ENCODE measurements at regions not wholly inside any gene's neighbourhood (a gene's known extent, or its start where the extent isn't known, plus 50 kb on each side); places are given as distances from the start of the nearest gene placed in this dataset.
A peak's percentile ranks its signal among the peaks of the same experiment; 100 is the strongest.

- Mint-ChIP-seq H3K27me3 (ENCODE audit: insufficient read depth) (peaks cover 2% of the 10 kb centered on the region), H3K36me3 (ENCODE audit: low read depth) (peaks cover 23% of the 10 kb centered on the region), H3K9me3 (peaks cover 17% of the 10 kb centered on the region), H3K4me3 (no peak overlapping the region), H3K4me1 (ENCODE audit: low read depth) (peaks cover 32% of the 10 kb centered on the region), H3K27ac (no peak overlapping the region)
- no peak for DNase-seq
- TF ChIP-seq CTCF (IDR thresholded peaks at IDR 0.05), result no peak
Measured at GRCh38 chr6:4571011-4571410, 205.2 kb upstream of the CDYL start.

GRCh38 chr6:4568138-4568537 is 208.1 kb upstream of the CDYL start:
- H3K4me3 Mint-ChIP-seq, result no peak overlapping the region
- no peak for TF ChIP-seq CTCF (IDR thresholded peaks at IDR 0.05)
- peaks cover 38% of the 10 kb centered on the region for H3K4me1 Mint-ChIP-seq (ENCODE audit: low read depth)
- H3K36me3 Mint-ChIP-seq (ENCODE audit: low read depth), result peaks cover 17% of the 10 kb centered on the region
- H3K27me3 Mint-ChIP-seq (ENCODE audit: insufficient read depth), result no peaks in the 10 kb centered on the region; the same call in 1 of the 2 replicates
- H3K9me3 Mint-ChIP-seq, result peaks cover 17% of the 10 kb centered on the region
- no peak for DNase-seq
- H3K27ac Mint-ChIP-seq, result no peak overlapping the region

GRCh38 chr6:4567141-4567540 is 209.1 kb upstream of the CDYL start:
- H3K4me1 Mint-ChIP-seq (ENCODE audit: low read depth), result peaks cover 41% of the 10 kb centered on the region
- peak; percentile 65 for DNase-seq
- no peaks in the 10 kb centered on the region; the same call in 1 of the 2 replicates for H3K27me3 Mint-ChIP-seq (ENCODE audit: insufficient read depth)
- peaks cover 17% of the 10 kb centered on the region for H3K9me3 Mint-ChIP-seq
- TF ChIP-seq CTCF (IDR thresholded peaks at IDR 0.05), result no peak
- H3K27ac Mint-ChIP-seq, result peak overlapping the region; percentile 64
- H3K36me3 Mint-ChIP-seq (ENCODE audit: low read depth), result peaks cover 17% of the 10 kb centered on the region
- peak overlapping the region; percentile 22; the same call in 1 of the 2 replicates for H3K4me3 Mint-ChIP-seq

- DNase-seq, result no peak
- H3K9me3 Mint-ChIP-seq, result peaks cover 2% of the 10 kb centered on the region; the same call in 1 of the 2 replicates
- no peak overlapping the region for H3K27ac Mint-ChIP-seq
- TF ChIP-seq CTCF (IDR thresholded peaks at IDR 0.05), result no peak
- no peak overlapping the region for H3K4me3 Mint-ChIP-seq
- H3K36me3 Mint-ChIP-seq (ENCODE audit: low read depth), result peaks cover 3% of the 10 kb centered on the region
- peaks cover 41% of the 10 kb centered on the region for H3K4me1 Mint-ChIP-seq (ENCODE audit: low read depth)
- H3K27me3 Mint-ChIP-seq (ENCODE audit: insufficient read depth), result peaks cover 3% of the 10 kb centered on the region
Measured at GRCh38 chr6:4565301-4566250, 210.6 kb upstream of the CDYL start.

- H3K27ac Mint-ChIP-seq, result no peak overlapping the region; the same call in 1 of the 2 replicates
- H3K36me3 Mint-ChIP-seq (ENCODE audit: low read depth), result no peaks in the 10 kb centered on the region; the same call in 1 of the 2 replicates
- peaks cover 41% of the 10 kb centered on the region for H3K4me1 Mint-ChIP-seq (ENCODE audit: low read depth)
- no peak for DNase-seq
- peaks cover 4% of the 10 kb centered on the region for H3K27me3 Mint-ChIP-seq (ENCODE audit: insufficient read depth)
- no peak for TF ChIP-seq CTCF (IDR thresholded peaks at IDR 0.05)
- no peak overlapping the region for H3K4me3 Mint-ChIP-seq
- H3K9me3 Mint-ChIP-seq, result no peaks in the 10 kb centered on the region
Measured at GRCh38 chr6:4564801-4565271, 211.4 kb upstream of the CDYL start.
